Vagina (tissue), 2 donors: ENCODE measurements at regions not wholly inside any gene's neighbourhood (a gene's known extent, or its start where the extent isn't known, plus 50 kb on each side); places are given as distances from the start of the nearest gene placed in this dataset.

Source experiments
- POLR2A ChIP-seq, 2 donors: fragments of 450-650 bp; IDR thresholded peaks; one replicate each; pipeline ENCODE4 v1.6.1; 2017; ENCODE audit warnings: antibody characterized with exemption in 2 of 2, mild to moderate bottlenecking in 2 of 2, moderate library complexity in 2 of 2
- POLR2AphosphoS5 ChIP-seq, 2 donors: sonication (generic); formaldehyde crosslinking; IDR thresholded peaks; one replicate each; pipeline ENCODE4 v1.9.0; 2017; ENCODE audit warnings: antibody characterized with exemption in 2 of 2, mild to moderate bottlenecking in 2 of 2, low read depth in 1 of 2; ENCODE audit not compliant: insufficient read depth in 1 of 2
- TF ChIP-seq, protein P1 (sequence below), 3 experiments: fragments of 450-650 bp in 2 of 3; fragments of 200-600 bp in 1 of 3; sonication (generic) in 1 of 3; IDR thresholded peaks; one replicate each; pipeline ENCODE4 v1.5.1; 2017 to 2019; ENCODE audit warnings: antibody characterized with exemption in 3 of 3, mild to moderate bottlenecking in 2 of 3, moderate library complexity in 2 of 3

DNA sequence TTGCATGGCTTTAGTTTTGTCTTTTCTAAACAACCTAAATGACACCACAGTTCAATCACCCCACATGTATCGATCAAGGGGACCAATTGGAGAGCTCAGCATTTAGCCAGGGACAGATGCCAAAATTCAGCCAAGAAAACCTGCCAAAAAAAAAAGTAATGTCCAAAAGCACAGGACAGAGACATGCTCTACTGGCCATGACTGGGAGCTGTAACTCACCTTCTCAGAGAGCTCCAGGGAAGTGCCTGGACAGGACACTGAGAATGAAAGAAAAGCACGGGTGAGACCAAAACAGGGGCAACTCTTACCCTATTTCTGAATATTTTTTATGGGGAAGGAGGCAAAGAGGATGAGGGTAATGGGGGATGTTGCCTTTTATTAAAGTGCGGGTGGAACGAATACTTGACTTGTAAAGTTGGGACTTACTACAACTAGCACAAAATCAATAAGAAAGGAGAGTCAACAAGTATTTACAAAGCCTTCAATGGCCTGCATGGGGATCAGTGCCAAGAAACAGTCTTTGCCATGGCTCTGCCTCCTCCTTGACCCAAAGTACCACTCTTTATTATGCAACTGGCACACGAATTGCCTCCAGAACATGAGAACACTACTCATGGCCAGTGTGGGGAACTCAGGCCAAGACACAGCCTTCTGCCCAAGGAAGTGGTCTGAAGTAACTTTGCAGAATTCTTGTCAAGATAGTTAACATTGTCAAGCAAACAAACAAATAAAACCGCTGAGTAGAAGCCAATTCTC is 72.9 kb upstream of the HK2 start:
- TF ChIP-seq, protein P1, sequence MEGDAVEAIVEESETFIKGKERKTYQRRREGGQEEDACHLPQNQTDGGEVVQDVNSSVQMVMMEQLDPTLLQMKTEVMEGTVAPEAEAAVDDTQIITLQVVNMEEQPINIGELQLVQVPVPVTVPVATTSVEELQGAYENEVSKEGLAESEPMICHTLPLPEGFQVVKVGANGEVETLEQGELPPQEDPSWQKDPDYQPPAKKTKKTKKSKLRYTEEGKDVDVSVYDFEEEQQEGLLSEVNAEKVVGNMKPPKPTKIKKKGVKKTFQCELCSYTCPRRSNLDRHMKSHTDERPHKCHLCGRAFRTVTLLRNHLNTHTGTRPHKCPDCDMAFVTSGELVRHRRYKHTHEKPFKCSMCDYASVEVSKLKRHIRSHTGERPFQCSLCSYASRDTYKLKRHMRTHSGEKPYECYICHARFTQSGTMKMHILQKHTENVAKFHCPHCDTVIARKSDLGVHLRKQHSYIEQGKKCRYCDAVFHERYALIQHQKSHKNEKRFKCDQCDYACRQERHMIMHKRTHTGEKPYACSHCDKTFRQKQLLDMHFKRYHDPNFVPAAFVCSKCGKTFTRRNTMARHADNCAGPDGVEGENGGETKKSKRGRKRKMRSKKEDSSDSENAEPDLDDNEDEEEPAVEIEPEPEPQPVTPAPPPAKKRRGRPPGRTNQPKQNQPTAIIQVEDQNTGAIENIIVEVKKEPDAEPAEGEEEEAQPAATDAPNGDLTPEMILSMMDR (IDR thresholded peaks at IDR 0.05), result no peak
- TF ChIP-seq POLR2A (IDR thresholded peaks at IDR 0.05) (no peak), POLR2AphosphoS5 (IDR thresholded peaks at IDR 0.05; ENCODE audit: insufficient read depth in 1 of 2, low read depth in 1 of 2) (no peak)
